ENCODE measurements at regions not wholly inside any gene's neighbourhood (a gene's known extent, or its start where the extent isn't known, plus 50 kb on each side); places are given as distances from the start of the nearest gene placed in this dataset.
"Not testable (repeated sequence)": the region's sequence is repeated elsewhere in the genome, so short reads cannot be mapped to it uniquely, and the experiment has no call there.

GRCh38 chr3:135655328-135655727 is 310.2 kb upstream of the PPP2R3A start:
- no peak for DNase-seq
- Histone ChIP-seq H3K27ac (no peak overlapping the region), H3K27me3 (no peaks in the 10 kb centered on the region), H3K4me1 (no peaks in the 10 kb centered on the region), H3K36me3 (no peaks in the 10 kb centered on the region), H3K4me3 (no peak overlapping the region), H3K9me3 (no peaks in the 10 kb centered on the region)
- no peak for TF ChIP-seq CTCF (IDR thresholded peaks at IDR 0.05)
- intact Hi-C loops (cut with DNase I) = no loop called here
- ATAC-seq = no peak

- H3K27ac ChIP-seq; H3K36me3 ChIP-seq; ATAC-seq; intact Hi-C loops (cut with DNase I); H3K4me3 ChIP-seq; H3K4me1 ChIP-seq; H3K27me3 ChIP-seq; DNase-seq; H3K9me3 ChIP-seq: not testable (repeated sequence)
Measured at GRCh38 chr3:135658451-135658850, 307.1 kb upstream of the PPP2R3A start.

GRCh38 chr3:135667061-135667460 is 298.5 kb upstream of the PPP2R3A start:
- Histone ChIP-seq H3K27me3 (no peaks in the 10 kb centered on the region), H3K4me1 (no peaks in the 10 kb centered on the region), H3K4me3 (no peak overlapping the region), H3K36me3 (no peaks in the 10 kb centered on the region), H3K27ac (no peak overlapping the region), H3K9me3 (no peaks in the 10 kb centered on the region)
- ATAC-seq (no peak), DNase-seq (no peak)
- no peak for TF ChIP-seq CTCF (IDR thresholded peaks at IDR 0.05)
- intact Hi-C loops (cut with DNase I) = no loop called here

- TF ChIP-seq CTCF (IDR thresholded peaks at IDR 0.05) = no peak
- Histone ChIP-seq H3K4me3 (no peak overlapping the region), H3K9me3 (no peaks in the 10 kb centered on the region), H3K36me3 (no peaks in the 10 kb centered on the region), H3K4me1 (no peaks in the 10 kb centered on the region), H3K27me3 (no peaks in the 10 kb centered on the region), H3K27ac (no peak overlapping the region)
- intact Hi-C loops (cut with DNase I) = no loop called here
- ATAC-seq (no peak), DNase-seq (no peak)
Measured at GRCh38 chr3:135674508-135674907, 291.0 kb upstream of the PPP2R3A start.

GRCh38 chr3:135678386-135678785 is 287.1 kb upstream of the PPP2R3A start:
- DNase-seq (no peak), ATAC-seq (no peak)
- Histone ChIP-seq H3K27me3 (no peaks in the 10 kb centered on the region), H3K36me3 (no peaks in the 10 kb centered on the region), H3K27ac (no peak overlapping the region), H3K4me1 (no peaks in the 10 kb centered on the region), H3K9me3 (peaks cover 3% of the 10 kb centered on the region), H3K4me3 (no peak overlapping the region)
- intact Hi-C loops (cut with DNase I) = no loop called here
- no peak for TF ChIP-seq CTCF (IDR thresholded peaks at IDR 0.05)

- H3K4me3 ChIP-seq = no peak overlapping the region
- H3K36me3 ChIP-seq = no peaks in the 10 kb centered on the region
- no peaks in the 10 kb centered on the region for H3K4me1 ChIP-seq
- no peak for DNase-seq
- no peaks in the 10 kb centered on the region for H3K27me3 ChIP-seq
- intact Hi-C loops (cut with DNase I) = no loop called here
- TF ChIP-seq CTCF (IDR thresholded peaks at IDR 0.05) = no peak
- H3K27ac ChIP-seq = no peak overlapping the region
- no peak for ATAC-seq
- no peaks in the 10 kb centered on the region for H3K9me3 ChIP-seq
Measured at GRCh38 chr3:135688003-135688402, 277.5 kb upstream of the PPP2R3A start.
